Fibroblast of lung (primary cell): ENCODE measurements at regions not wholly inside any gene's neighbourhood (a gene's known extent, or its start where the extent isn't known, plus 50 kb on each side); places are given as distances from the start of the nearest gene placed in this dataset.

Source experiments
- DNase-seq, 2 donors: peaks; one replicate each; pipeline versions ENCODE4 v3.0.0 to v3.0.0-alpha.2; 2010; ENCODE audit warnings: low read depth in 2 of 2
- H2AFZ ChIP-seq: 2 replicates; pipeline ENCODE4 v1.5.1; 2012; ENCODE audit warnings: low read length, control low read depth, inconsistent platforms
- H3K27ac ChIP-seq: 2 replicates; pipeline ENCODE4 v1.5.1; 2011; ENCODE audit warnings: low read length, control low read depth; ENCODE audit not compliant: insufficient read depth
- H3K27me3 ChIP-seq: 2 replicates; pipeline ENCODE4 v1.5.1; 2011; ENCODE audit warnings: mild to moderate bottlenecking, low read length; ENCODE audit not compliant: control insufficient read depth, insufficient read depth
- H3K36me3 ChIP-seq: 2 replicates; pipeline ENCODE4 v1.5.1; 2011; ENCODE audit warnings: low read length; ENCODE audit not compliant: control insufficient read depth, insufficient read depth
- H3K4me1 ChIP-seq: 2 replicates; pipeline ENCODE4 v1.5.1; 2011; ENCODE audit warnings: low read length; ENCODE audit not compliant: control insufficient read depth, insufficient read depth; ENCODE audit errors: extremely low read depth
- H3K4me2 ChIP-seq: 2 replicates; pipeline ENCODE4 v1.5.1; 2011; ENCODE audit warnings: low read length, control low read depth; ENCODE audit not compliant: insufficient read depth; ENCODE audit errors: extremely low read depth
- H3K4me3 ChIP-seq, 4 experiments: fragments of 200-600 bp in 1 of 4; sonication (generic) in 1 of 4; replicated peaks in 1 of 4; 2 replicates each; pipeline ENCODE4 v1.5.1; 2011 to 2016; ENCODE audit warnings: low read length in 4 of 4, low read depth in 3 of 4, mild to moderate bottlenecking in 3 of 4, control low read depth in 2 of 4, inconsistent platforms in 1 of 4, mixed read lengths in 1 of 4; ENCODE audit not compliant: insufficient read depth in 1 of 4; ENCODE audit errors: control extremely low read depth in 1 of 4
- H3K79me2 ChIP-seq: 2 replicates; pipeline ENCODE4 v1.5.1; 2012; ENCODE audit warnings: mild to moderate bottlenecking, low read length, inconsistent platforms; ENCODE audit not compliant: control insufficient read depth, insufficient read depth
- H3K9ac ChIP-seq: 2 replicates; pipeline ENCODE4 v1.5.1; 2011; ENCODE audit warnings: mild to moderate bottlenecking, low read length, control low read depth; ENCODE audit not compliant: insufficient read depth
- H3K9me3 ChIP-seq: 2 replicates; pipeline ENCODE4 v1.5.1; 2012; ENCODE audit warnings: low read depth, low read length; ENCODE audit not compliant: control insufficient read depth, insufficient read depth
- H4K20me1 ChIP-seq: 2 replicates; pipeline ENCODE4 v1.5.1; 2011; ENCODE audit warnings: low read length; ENCODE audit not compliant: control insufficient read depth, insufficient read depth; ENCODE audit errors: extremely low read depth
- EZH2 ChIP-seq: IDR thresholded peaks from 2 replicates; pipeline ENCODE4 v1.5.1; 2012; ENCODE audit warnings: low read length, control low read depth, mild to moderate bottlenecking; ENCODE audit errors: missing control alignments
- TF ChIP-seq, protein P1 (sequence below), 2 donors: IDR thresholded peaks in 1 of 2; conservative IDR thresholded peaks in 1 of 2; 1 replicate in 1 of 2; 2 replicates in 1 of 2; pipeline ENCODE4 v1.5.1; 2011 to 2012; ENCODE audit warnings: low read length in 2 of 2, control low read depth in 1 of 2, inconsistent platforms in 1 of 2, low read depth in 1 of 2, mild to moderate bottlenecking in 1 of 2

DNA sequence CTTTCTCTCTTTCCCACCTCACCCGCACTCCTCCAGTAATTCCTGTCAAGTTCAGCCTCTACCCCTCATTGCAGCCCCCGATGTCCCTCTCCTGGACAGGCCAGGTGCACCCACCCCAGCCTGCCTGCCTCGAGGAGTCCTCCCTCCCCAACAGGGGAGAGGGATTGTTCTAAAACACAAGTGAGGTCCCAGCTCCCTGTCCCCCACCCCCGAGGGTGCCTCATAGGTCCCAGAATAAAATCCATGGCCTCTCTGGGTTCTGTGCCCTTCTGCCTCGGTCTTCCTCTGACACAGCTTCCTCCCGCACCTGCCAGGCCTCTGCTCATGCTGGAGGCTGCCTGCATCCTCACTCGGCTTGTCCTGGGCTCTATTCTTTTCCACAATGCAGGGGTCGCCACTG, 720.1 kb downstream of the BRD1 start:
- H3K9me3 ChIP-seq = peaks cover 2% of the 10 kb centered on the region
- H3K27ac ChIP-seq = no peak overlapping the region
- no peak for DNase-seq
- no peak overlapping the region for H3K4me2 ChIP-seq
- H4K20me1 ChIP-seq = no peaks in the 10 kb centered on the region
- H3K9ac ChIP-seq = no peak overlapping the region
- H2AFZ ChIP-seq = no peak overlapping the region
- no peak overlapping the region for H3K4me3 ChIP-seq
- no peaks in the 10 kb centered on the region for H3K79me2 ChIP-seq
- no peaks in the 10 kb centered on the region for H3K4me1 ChIP-seq
- no peaks in the 10 kb centered on the region for H3K36me3 ChIP-seq
- H3K27me3 ChIP-seq = no peaks in the 10 kb centered on the region
- TF ChIP-seq EZH2 = no peak
- TF ChIP-seq, protein P1, sequence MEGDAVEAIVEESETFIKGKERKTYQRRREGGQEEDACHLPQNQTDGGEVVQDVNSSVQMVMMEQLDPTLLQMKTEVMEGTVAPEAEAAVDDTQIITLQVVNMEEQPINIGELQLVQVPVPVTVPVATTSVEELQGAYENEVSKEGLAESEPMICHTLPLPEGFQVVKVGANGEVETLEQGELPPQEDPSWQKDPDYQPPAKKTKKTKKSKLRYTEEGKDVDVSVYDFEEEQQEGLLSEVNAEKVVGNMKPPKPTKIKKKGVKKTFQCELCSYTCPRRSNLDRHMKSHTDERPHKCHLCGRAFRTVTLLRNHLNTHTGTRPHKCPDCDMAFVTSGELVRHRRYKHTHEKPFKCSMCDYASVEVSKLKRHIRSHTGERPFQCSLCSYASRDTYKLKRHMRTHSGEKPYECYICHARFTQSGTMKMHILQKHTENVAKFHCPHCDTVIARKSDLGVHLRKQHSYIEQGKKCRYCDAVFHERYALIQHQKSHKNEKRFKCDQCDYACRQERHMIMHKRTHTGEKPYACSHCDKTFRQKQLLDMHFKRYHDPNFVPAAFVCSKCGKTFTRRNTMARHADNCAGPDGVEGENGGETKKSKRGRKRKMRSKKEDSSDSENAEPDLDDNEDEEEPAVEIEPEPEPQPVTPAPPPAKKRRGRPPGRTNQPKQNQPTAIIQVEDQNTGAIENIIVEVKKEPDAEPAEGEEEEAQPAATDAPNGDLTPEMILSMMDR (conservative IDR thresholded peaks at IDR 0.05 in 1 of 2, IDR thresholded peaks at IDR 0.05 in 1 of 2; ENCODE audit: low read depth in 1 of 2, low read length in 2 of 2) = no peak

DNA sequence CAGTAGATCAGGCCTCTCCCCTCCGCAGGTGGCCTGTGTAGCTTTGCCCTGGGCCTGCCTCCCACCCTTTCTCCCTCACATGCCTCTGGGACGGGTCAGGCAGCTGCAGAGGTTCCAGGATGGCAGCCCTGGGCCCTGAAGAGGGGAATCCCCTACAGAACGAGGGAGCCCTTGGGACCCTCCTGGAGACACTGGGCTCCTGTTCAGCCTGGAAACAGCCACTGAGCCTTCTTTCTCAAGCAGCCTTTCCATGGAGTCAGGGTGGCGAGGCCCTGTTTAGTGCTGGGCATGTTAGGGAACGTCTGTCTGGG, 720.9 kb downstream of the BRD1 start:
- Histone ChIP-seq H3K4me3 (no peak overlapping the region), H3K4me2 (no peak overlapping the region), H2AFZ (no peak overlapping the region), H3K79me2 (no peaks in the 10 kb centered on the region), H3K9me3 (peaks cover 2% of the 10 kb centered on the region), H3K4me1 (no peaks in the 10 kb centered on the region), H3K36me3 (no peaks in the 10 kb centered on the region), H4K20me1 (no peaks in the 10 kb centered on the region), H3K27ac (no peak overlapping the region), H3K27me3 (no peaks in the 10 kb centered on the region), H3K9ac (no peak overlapping the region)
- no peak for DNase-seq
- TF ChIP-seq, protein P1 (conservative IDR thresholded peaks at IDR 0.05 in 1 of 2, IDR thresholded peaks at IDR 0.05 in 1 of 2; ENCODE audit: low read depth in 1 of 2, low read length in 2 of 2) = no peak
- no peak for TF ChIP-seq EZH2

DNA sequence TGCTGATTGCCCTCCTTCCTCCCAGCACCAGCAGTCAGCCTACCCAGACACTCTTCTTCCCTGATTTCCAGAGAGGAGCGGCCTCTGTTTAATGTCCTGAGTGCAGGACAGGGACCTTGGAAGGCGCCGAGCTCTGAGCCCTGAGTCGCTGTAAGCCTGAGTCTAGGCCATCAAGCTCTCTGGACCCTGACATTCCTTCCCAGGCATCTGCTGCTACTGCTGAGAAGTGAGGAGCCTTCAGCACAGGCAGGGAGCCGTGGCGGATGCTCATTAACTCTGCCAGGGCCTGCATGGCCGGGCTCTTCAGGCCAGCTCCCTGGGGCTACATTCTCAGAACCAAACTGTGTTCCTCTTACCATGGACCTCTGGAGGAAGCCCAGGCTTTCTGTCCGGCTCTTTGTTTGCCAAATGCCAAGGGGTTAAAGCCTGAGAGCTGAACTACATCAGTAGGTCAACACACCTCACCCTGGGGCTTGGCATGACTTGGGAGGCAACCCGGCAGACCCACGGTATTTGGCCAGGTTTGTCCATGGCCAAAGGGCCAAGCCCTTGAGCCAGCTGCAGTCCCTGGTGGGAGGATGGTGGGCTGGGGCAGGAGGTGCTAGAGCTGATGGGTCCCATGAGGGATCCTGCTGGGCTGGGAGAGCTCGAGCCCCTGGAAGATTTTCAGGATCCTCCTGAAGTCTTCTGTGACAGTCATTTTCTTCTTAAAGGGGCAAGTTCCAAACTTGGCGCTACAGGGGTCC, 721.4 kb downstream of the BRD1 start:
- Histone ChIP-seq H3K79me2 (no peaks in the 10 kb centered on the region), H3K9me3 (peaks cover 2% of the 10 kb centered on the region), H2AFZ (no peak overlapping the region), H3K4me2 (no peak overlapping the region), H3K9ac (no peak overlapping the region), H3K4me3 (no peak overlapping the region), H3K27ac (no peak overlapping the region), H3K4me1 (no peaks in the 10 kb centered on the region), H3K27me3 (no peaks in the 10 kb centered on the region), H3K36me3 (no peaks in the 10 kb centered on the region), H4K20me1 (no peaks in the 10 kb centered on the region)
- no peak for TF ChIP-seq EZH2
- TF ChIP-seq, protein P1 (conservative IDR thresholded peaks at IDR 0.05 in 1 of 2, IDR thresholded peaks at IDR 0.05 in 1 of 2; ENCODE audit: low read depth in 1 of 2, low read length in 2 of 2) = no peak
- no peak for DNase-seq
